ENCODE measurements at regions not wholly inside any gene's neighbourhood (a gene's known extent, or its start where the extent isn't known, plus 50 kb on each side); places are given as distances from the start of the nearest gene placed in this dataset.

DNA sequence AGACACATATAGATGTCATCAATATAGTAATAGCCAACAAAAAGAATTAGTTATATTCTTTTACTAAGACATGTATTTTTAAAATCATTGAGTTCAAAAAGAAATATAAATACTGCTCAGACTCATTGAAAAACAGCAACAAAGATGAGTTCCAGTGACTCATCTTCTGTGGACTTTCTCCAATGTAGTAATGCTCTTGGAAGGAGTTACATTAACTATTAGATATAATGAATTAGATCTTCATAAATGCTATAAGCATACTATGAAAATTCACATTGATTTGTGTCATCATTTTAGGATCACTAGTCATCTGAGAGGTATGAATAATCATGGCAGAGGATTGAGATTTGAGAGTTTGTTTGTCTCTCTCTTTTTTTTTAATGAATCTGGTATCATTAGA is 547.8 kb upstream of the PCDH7 start:
- in situ Hi-C loops (cut with HindIII; ENCODE audit: extremely low pct_ligation_motif_present, low pct_unique_long_range_greater_than_20kb) (no loop called here), intact Hi-C loops (cut with micrococcal nuclease; ENCODE audit: unreplicated experiment) (no loop called here)
- no peak overlapping the region for H3K27ac ChIP-seq (ENCODE audit: extremely low read length, insufficient read depth, low read length)

DNA sequence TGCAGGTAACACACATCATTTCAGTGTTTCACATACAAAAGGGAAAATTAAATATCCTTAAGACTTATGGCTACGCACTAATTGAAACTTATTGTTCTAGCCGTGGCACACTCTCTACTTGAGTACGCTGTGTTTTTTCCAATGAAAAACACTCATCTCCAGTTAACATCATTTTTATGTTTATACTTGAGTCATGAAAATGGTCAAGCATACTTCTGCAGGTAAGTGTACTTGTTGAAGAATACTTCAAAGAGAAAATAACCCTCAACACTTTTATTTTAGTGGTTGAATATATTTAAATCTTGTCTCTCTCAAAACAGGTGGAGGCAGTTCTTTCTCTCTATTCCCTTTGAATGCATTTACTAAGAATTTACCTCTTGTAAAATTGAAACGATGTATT is 538.7 kb upstream of the PCDH7 start:
- H2AFZ ChIP-seq (ENCODE audit: low read length) = no peak overlapping the region
- intact Hi-C loops (cut with micrococcal nuclease; ENCODE audit: unreplicated experiment) = no loop called here
- H3K27ac ChIP-seq (ENCODE audit: extremely low read length, insufficient read depth, low read length) = no peak overlapping the region
- WGBS (ENCODE audit: low lambda C conversion rate) = 46% methylated on average over 4 of the region's 4 CpGs
- no peaks in the 10 kb centered on the region for H3K36me3 ChIP-seq (replicated peaks in 1 of 2; ENCODE audit: control insufficient read depth in 1 of 2, insufficient read depth in 2 of 2, low read length in 2 of 2)
- H3K9ac ChIP-seq (ENCODE audit: insufficient read depth, low read depth, low read length) = no peak overlapping the region
- no peak for ATAC-seq
- H3K4me2 ChIP-seq (ENCODE audit: low read depth, low read length) = no peak overlapping the region
- H3K9me3 ChIP-seq (ENCODE audit: low read length) = peaks cover 79% of the 10 kb centered on the region
- POLR2A ChIA-PET = no interaction called here
- FAIRE-seq = no peak
- no peak for DNase-seq (ENCODE audit: low spot score)
- H4K20me1 ChIP-seq (ENCODE audit: insufficient read depth, low read length) = no peaks in the 10 kb centered on the region
- H3K4me3 ChIP-seq (replicated peaks in 1 of 3; ENCODE audit: insufficient read depth in 1 of 3, low read depth in 2 of 3, low read length in 3 of 3) = no peak overlapping the region
- no peaks in the 10 kb centered on the region for H3K79me2 ChIP-seq (ENCODE audit: insufficient read depth, low read length)
- no TSS peak for BruUV-seq (replicated peaks)
- H3K27me3 ChIP-seq (ENCODE audit: control insufficient read depth in 1 of 2, insufficient read depth in 2 of 2, low read length in 2 of 2) = no peaks in the 10 kb centered on the region
- in situ Hi-C loops (cut with HindIII; ENCODE audit: extremely low pct_ligation_motif_present, low pct_unique_long_range_greater_than_20kb) = no loop called here
- H3K4me1 ChIP-seq (ENCODE audit: insufficient read depth, low read length) = no peaks in the 10 kb centered on the region
- CTCF ChIA-PET (ENCODE audit: low intra/inter-chr PET ratio, low total read pairs) = no interaction called here
- TF ChIP-seq RFX5 (IDR thresholded peaks at IDR 0.05; ENCODE audit: low read depth, low read length) = no peak
- no peak for TF ChIP-seq PATZ1 (CRISPR knock-in tag; IDR thresholded peaks at IDR 0.05)
- TF ChIP-seq ARID3A (IDR thresholded peaks at IDR 0.05; ENCODE audit: low read depth, low read length) = no peak
- TF ChIP-seq TOE1 (CRISPR knock-in tag; IDR thresholded peaks at IDR 0.05) = no peak
- TF ChIP-seq, protein P1, sequence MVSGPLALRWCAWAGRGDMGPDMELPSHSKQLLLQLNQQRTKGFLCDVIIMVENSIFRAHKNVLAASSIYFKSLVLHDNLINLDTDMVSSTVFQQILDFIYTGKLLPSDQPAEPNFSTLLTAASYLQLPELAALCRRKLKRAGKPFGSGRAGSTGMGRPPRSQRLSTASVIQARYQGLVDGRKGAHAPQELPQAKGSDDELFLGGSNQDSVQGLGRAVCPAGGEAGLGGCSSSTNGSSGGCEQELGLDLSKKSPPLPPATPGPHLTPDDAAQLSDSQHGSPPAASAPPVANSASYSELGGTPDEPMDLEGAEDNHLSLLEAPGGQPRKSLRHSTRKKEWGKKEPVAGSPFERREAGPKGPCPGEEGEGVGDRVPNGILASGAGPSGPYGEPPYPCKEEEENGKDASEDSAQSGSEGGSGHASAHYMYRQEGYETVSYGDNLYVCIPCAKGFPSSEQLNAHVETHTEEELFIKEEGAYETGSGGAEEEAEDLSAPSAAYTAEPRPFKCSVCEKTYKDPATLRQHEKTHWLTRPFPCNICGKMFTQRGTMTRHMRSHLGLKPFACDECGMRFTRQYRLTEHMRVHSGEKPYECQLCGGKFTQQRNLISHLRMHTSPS (CRISPR knock-in tag; IDR thresholded peaks at IDR 0.05; ENCODE audit: low read depth) = no peak
- TF ChIP-seq ZNF816 (CRISPR knock-in tag; IDR thresholded peaks at IDR 0.05; ENCODE audit: borderline replicate concordance) = no peak
- no peak for TF ChIP-seq MBD4 (IDR thresholded peaks at IDR 0.05; ENCODE audit: borderline replicate concordance, low read length)
- no peak for TF ChIP-seq ONECUT2 (CRISPR knock-in tag; IDR thresholded peaks at IDR 0.05)

More for the DNA sequence above, 547.8 kb upstream of the PCDH7 start:
- Histone ChIP-seq H3K4me3 (replicated peaks in 1 of 3; ENCODE audit: insufficient read depth in 1 of 3, low read depth in 2 of 3, low read length in 3 of 3) (no peak overlapping the region), H3K4me2 (ENCODE audit: low read depth, low read length) (no peak overlapping the region), H3K36me3 (replicated peaks in 1 of 2; ENCODE audit: control insufficient read depth in 1 of 2, insufficient read depth in 2 of 2, low read length in 2 of 2) (no peaks in the 10 kb centered on the region), H3K9me3 (ENCODE audit: low read length) (peaks cover 74% of the 10 kb centered on the region), H3K4me1 (ENCODE audit: insufficient read depth, low read length) (no peaks in the 10 kb centered on the region), H3K79me2 (ENCODE audit: insufficient read depth, low read length) (no peaks in the 10 kb centered on the region), H4K20me1 (ENCODE audit: insufficient read depth, low read length) (no peaks in the 10 kb centered on the region), H3K9ac (ENCODE audit: insufficient read depth, low read depth, low read length) (no peak overlapping the region), H3K27me3 (ENCODE audit: control insufficient read depth in 1 of 2, insufficient read depth in 2 of 2, low read length in 2 of 2) (no peaks in the 10 kb centered on the region), H2AFZ (ENCODE audit: low read length) (no peak overlapping the region)
- no peak for TF ChIP-seq ZNF331 (CRISPR knock-in tag; IDR thresholded peaks at IDR 0.05)
- no peak for TF ChIP-seq SMAD3 (CRISPR knock-in tag; IDR thresholded peaks at IDR 0.05)
- no peak for TF ChIP-seq HMG20A (CRISPR knock-in tag; IDR thresholded peaks at IDR 0.05; ENCODE audit: borderline replicate concordance)
- no peak for TF ChIP-seq ZFP36L1 (CRISPR knock-in tag; IDR thresholded peaks at IDR 0.05)
- TF ChIP-seq, protein P2, sequence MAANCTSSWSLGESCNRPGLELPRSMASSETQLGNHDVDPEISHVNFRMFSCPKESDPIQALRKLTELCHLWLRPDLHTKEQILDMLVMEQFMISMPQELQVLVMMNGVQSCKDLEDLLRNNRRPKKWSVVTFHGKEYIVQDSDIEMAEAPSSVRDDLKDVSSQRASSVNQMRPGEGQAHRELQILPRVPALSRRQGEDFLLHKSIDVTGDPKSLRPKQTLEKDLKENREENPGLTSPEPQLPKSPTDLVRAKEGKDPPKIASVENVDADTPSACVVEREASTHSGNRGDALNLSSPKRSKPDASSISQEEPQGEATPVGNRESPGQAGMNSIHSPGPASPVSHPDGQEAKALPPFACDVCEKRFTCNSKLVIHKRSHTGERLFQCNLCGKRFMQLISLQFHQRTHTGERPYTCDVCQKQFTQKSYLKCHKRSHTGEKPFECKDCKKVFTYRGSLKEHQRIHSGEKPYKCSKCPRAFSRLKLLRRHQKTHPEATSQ (CRISPR knock-in tag; IDR thresholded peaks at IDR 0.05; ENCODE audit: borderline replicate concordance) = no peak
- TF ChIP-seq HNRNPLL (IDR thresholded peaks at IDR 0.05; ENCODE audit: low read depth, low read length, poor library complexity, severe bottlenecking) = no peak
- no peak for TF ChIP-seq ZKSCAN5 (CRISPR knock-in tag; IDR thresholded peaks at IDR 0.05)
- no peak for TF ChIP-seq ZNF792 (CRISPR knock-in tag; IDR thresholded peaks at IDR 0.05)
- TF ChIP-seq GABPB1 (CRISPR knock-in tag; IDR thresholded peaks at IDR 0.05) = no peak
- no peak for TF ChIP-seq TGIF2 (CRISPR knock-in tag; IDR thresholded peaks at IDR 0.05)
- TF ChIP-seq ZNF501 (CRISPR knock-in tag; IDR thresholded peaks at IDR 0.05) = no peak
- DNase-seq (ENCODE audit: low spot score) (no peak), ATAC-seq (no peak), FAIRE-seq (no peak)
- ChIA-PET CTCF (ENCODE audit: low intra/inter-chr PET ratio, low total read pairs) (no interaction called here), POLR2A (no interaction called here)
- no TSS peak for BruUV-seq (replicated peaks)
